NCI-H2227 treated with DMSO at 0.1 percent for 48 hours (cell line): ENCODE measurements at regions not wholly inside any gene's neighbourhood (a gene's known extent, or its start where the extent isn't known, plus 50 kb on each side); places are given as distances from the start of the nearest gene placed in this dataset.
"Not testable (repeated sequence)": the region's sequence is repeated elsewhere in the genome, so short reads cannot be mapped to it uniquely, and the experiment has no call there.

Experiments used
- DNase-seq: peaks from one replicate; lab custom pipeline; 2025; lab: John Stamatoyannopoulos, UW

DNA sequence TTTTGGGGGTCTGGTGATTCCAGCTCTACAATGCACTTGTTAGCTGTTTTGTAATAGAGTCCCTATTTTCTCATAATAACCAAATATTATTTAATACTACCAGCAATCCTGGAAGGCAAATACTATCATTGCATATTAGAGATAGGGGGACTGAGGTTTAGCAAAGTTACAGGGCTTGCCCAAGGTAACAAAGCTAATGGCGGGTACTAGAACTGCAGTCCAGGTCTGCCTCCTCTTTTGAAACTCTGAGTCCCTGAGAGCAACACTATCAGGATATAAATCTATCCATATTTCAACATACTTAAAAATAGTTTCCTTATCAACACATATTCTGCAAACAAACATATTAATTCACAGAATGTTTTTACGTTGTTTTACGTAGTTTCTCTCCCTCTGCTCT, 235.5 kb upstream of the ACVR2A start:
- no peak for DNase-seq

DNA sequence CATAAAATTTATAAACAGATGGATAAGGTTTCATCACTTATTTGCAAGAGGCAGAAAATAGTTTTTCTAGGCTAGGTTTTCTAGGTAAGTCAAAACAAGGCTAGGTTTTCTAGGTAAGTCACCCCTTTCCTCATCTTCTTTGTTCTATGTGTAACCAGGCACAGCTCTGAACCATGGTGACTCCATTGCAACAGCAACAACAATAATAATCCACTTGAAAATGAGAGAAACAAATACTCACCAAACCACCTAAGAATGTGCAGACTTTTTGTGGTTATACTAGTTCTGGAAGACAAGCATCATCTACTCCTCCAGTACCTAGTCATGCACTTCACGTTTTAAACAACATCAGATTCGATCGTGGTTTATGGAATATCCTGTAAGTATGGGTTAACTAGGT, 237.4 kb upstream of the ACVR2A start:
- no peak for DNase-seq

DNA sequence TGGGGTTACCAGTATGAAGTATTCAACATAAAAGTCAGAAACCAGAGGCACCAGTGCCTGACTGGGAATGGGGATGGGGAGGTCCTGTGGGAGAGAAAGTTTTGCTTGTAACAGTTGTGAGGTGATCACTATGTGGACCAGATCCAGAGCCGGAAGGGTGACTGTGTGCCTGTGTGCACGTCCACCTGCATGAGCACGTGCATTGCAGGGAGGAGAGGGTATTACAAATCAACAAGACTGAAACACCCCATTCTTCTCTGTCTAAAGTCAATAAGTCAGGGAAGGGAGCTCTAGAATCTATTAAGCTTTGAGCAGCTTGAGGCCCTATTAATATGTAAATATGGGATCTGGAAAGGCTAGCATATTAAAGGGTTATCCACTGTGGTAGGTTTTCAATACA, 241.0 kb upstream of the ACVR2A start:
- DNase-seq, result no peak

DNA sequence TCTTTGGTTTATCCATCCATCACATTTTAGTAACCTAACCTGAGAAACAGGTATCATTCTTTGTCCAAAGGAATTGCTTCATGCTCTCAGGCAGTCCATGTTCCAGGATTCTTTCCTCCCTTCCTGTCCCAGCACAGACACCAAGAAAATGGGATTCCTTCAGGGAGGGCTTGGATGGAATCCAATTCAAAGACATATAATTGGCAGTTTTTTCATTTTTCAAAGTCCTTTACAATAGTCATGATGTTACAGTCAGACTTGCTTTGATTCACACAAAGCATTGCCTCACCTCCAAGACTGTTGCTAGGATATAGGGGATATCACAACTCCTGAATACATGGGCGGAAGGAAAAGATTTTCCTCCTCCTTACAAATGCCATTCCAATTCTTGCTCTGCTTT, 241.4 kb upstream of the ACVR2A start:
- no peak for DNase-seq

DNA sequence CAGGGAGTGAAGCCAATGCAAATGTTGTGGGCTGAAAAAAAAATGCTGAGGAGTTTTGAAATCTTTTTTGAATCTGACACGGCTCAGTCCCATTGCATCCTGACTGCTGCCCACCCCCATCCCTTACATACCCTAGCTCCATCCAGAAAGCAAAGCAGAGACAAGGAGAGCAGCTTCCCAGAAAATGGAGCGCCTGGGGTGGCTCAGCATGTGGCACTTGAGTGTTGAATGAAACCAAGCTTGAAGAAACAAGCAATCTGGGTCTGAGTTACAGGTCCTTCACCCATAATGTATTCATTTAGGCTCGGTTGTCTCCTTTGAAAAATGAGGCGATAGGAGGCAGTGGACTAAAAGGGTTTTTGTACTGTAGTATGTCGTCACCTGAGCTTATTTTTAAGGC, 244.2 kb upstream of the ACVR2A start:
- no peak for DNase-seq

DNA sequence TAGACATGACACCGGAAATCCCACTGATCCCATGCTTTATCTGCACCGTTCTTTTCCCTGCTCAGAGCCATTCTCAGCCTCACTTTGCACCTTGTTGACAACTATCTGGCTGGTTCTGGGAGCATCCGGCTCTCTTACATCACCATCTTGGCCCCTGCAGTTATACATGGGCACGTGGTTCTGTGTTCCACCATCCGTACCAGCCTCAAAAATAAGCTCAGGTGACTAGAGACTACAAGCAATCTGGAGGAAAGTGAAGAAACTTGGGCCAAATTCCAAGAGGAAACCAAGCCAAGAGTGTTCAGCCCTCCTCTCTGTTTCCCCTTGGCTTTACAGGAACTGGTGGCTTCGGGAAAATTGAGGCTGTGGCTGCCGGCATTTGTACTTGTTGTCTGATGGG, 244.6 kb upstream of the ACVR2A start:
- no peak for DNase-seq

DNA sequence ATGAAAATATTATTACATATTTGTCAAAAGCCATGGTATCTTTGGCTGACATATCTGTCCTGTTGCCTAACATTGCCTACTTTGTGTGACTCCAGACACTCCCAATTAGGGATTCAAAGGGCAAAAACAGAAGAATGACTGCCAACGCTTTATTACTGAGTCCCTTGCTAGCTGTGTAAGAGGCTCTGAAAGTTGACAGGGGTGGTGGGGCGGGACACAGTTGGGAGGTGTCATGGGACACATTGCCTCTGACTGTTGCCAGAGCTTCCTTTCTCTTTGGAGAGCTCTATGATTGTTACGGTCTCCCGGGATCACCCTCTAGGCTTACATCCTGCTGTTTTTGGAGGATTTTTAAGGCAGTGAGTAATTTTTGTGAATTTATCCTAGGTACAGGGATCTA, 249.6 kb upstream of the ACVR2A start:
- DNase-seq, result no peak

DNA sequence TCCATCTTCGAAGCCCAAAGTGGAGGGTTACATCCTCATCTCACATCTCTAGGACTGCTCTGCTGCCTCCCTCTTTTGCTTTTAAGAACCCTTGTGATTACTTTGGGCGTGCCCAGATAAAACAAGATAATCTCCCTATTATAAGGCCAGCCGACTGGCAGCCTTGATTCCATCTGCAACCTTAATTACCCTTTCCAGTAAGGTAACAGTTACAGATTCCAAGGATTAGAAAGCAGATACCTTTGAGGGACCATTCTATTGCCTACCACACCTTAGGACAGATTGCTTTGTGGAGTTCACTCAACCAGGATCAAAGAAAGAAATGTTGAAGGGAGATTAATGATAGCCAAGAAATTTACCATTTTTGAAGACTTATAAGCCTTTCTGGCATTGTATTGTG, 250.8 kb upstream of the ACVR2A start:
- no peak for DNase-seq

DNA sequence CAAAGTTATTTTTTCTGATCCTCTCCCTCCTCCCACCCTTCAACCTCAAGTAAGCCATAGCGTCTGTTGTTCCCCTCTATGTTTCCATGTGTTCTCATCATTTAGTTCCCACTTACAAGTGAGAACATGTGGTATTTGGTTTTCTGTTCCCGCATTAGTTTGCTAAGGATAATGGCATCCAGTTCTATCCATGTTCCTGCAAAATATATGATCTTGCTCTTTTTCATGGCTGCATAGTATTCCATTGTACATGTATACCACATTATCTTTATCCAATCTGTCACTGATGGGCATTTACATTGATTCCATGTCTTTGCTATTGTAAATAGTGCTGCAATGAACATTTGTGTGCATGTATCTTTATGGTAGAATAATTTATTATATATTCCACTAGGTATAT, 252.0 kb upstream of the ACVR2A start:
- DNase-seq, result not testable (repeated sequence)

DNA sequence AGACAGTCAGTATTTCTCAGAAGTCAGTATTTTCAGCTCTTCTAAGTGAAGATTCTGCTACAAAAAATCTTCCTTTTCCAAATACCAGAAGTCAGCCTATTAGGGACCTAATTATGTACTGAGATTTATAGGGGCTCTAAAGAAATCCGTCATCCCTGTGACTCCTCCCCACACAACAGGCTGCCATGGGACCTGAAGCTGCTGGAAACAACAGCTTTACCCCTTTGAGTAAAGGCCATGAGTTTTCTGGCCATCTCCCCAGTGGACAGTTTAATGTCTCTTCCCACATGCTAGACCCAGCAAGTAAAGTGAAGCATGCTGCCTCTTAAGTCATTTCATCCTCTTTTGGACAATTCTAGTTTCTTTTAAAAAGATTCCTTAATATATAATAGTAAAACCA, 255.7 kb upstream of the ACVR2A start:
- DNase-seq, result no peak

DNA sequence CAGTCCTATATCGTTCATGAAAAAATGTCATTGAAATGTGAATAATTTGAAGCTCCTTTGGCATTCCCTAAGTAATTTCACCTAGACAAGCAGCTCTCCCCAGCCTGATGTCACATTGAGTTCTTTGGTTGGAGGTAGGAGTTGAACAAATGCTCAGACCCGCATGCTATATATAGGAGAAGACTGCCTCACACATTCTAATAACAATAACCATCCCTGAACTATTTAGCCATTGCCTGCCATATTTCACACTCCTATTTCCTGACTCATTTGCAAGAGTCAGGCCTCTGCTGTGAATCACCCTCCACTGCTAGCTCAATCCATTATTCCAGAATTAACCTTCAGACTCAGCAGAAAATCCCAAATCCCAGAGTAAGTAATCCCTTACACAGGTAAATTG, 256.6 kb upstream of the ACVR2A start:
- DNase-seq, result no peak

DNA sequence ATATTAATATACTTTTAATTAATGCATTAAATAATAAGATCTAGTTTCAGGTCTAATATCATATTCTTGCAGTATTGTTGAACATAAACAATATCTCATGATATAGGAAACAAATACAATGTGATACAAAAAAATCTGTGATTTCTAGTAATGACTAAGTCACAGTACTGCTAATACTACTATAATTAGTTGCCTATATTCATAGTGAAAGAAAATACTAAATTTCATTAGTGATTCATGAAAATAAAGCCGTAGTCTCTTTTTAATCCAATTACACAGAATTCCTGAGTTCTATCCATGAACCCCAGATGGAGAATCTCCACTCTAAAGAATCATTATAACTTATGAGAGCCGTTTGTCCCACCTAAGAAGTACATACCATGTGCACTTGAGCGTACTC, 266.3 kb upstream of the ACVR2A start:
- DNase-seq, result no peak

DNA sequence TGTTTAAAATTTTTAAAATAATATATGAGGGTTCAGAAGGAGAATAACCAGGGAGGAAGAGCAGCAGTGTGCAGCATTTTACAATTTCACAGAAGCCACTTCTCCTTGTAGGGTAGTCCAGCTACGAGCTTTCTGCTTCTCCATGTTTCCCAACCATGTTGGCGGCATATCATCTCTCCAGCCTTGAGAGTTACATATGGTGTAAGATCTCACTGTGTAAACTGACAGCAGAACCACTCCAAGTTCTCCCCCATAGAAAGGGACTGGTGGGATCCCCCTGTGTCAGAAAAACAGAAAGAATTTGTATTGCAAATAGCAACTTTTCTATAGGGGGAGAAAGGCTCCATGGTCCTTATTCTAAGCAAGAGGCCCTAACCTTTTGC, 266.8 kb upstream of the ACVR2A start:
- no peak for DNase-seq

DNA sequence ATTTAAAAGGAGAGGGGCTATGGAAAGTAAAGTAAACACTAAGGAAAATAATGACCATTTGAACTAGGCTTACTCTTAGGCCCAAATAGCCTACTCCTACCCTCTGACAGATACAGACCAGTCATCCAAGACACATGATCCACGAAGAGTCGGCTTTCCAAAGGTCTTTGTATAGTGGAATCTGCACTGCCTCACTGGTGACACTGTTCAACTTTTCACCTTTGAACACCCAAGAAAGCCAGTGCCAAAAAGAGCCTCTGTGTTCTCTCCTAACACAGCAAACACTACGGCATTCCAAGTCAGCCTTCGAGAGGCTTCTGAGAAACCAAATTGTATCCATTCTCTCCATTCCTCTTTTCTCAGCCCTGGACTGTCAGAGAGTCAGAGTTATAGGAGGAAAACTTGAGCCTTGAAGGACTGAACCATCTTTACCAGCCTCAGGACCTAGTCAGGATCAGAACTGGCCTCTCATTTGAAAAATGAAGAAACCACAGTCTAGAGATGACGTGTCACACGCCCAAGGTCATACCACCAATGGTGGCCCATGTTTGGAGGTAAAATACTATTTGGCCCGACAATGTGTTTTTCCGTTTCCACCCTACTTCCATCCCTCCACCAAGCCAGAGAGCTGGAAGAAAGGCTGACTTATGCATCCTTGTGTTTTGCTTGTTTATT, 267.4 kb upstream of the ACVR2A start:
- DNase-seq, result no peak

DNA sequence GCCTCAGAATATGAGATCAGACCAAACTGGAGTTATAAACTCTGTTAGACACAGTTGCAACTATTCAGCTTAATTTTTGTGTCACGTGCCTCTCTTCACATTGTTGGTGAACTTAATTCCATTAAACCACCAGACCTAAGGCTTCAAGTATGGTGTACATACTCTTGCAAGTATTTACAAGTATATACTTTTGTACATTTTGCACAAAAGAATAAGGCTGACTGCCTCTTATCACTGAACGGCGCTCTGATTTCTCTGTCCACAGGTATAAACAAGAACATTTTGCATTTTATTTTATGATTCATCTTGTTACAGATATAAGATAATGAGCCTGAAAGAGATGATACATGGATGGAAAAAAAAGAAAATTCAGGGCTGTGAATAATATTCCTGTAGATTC, 269.7 kb upstream of the ACVR2A start:
- DNase-seq, result no peak

DNA sequence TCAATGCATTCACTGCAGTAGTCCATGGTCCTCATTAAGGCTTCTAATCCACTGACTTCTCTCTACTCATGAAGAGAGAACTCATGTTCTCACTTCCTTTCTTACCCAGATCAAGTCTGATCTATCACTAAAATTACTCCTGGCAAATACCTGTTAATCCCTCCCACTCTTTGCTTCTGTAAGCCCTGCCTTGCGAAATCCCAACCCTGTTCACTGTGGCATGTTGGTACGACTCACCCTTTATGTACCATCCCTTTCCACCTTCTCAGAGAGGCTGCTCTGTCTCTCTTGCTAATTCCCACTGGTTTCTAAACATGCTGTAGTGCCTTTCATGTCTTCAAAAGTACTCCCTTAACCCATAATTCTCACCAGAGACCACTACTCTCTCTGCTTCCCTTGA, 272.2 kb upstream of the ACVR2A start:
- DNase-seq, result no peak

DNA sequence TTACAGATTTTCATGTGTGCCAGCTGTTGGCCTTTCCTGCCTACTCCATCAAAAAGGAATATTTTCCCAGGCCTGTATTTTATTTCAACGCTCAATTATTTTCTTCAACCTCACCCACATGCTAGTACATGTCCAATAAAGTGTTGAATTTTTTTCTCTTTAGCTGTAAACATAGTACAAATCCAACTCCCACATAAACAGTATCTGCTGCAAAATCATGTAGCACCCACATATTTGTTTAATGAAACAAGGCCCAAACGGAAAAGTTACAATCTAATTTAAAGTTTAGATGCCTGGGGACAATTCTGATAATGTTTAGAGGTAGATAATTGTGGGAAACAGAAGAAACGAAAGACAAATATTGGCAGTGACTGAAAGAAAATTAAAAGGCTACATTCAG, 275.4 kb upstream of the ACVR2A start:
- no peak for DNase-seq

DNA sequence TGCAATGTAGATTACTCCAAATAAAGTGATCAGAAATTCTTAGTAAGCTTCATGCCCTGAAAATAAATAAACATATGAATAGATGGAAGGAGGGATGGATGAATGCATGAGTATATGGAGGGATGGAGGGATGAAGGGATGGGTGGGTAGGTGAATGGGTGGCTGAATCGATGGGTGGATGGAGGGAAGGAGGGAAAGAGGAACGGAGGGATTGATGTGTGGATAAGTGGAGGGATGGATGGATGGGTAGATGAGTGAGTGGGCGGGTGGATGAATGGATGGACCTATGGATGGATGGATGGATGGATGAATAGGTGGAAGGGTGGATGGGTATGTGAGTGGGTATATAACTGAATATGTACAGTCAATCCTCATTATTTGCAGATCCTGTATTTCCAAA, 276.7 kb upstream of the ACVR2A start:
- DNase-seq, result no peak

DNA sequence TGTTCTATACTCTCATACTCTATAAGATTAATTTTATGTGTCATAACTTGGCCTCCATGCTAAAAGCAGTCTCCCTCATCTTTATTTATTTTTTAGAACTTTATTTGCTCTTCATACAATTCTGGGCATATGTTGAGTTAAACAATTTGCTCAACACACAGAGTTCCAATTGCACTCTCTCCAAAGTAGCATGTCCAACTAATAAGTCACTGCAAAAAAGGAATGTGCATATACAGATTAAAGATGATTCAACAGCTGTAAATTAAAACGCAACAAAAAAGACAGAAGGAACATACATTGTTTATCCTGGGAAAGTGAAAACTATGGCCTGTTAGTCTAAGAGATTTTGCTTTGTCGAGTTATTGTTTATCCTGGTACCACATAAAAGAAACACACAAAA, 277.7 kb upstream of the ACVR2A start:
- no peak for DNase-seq

DNA sequence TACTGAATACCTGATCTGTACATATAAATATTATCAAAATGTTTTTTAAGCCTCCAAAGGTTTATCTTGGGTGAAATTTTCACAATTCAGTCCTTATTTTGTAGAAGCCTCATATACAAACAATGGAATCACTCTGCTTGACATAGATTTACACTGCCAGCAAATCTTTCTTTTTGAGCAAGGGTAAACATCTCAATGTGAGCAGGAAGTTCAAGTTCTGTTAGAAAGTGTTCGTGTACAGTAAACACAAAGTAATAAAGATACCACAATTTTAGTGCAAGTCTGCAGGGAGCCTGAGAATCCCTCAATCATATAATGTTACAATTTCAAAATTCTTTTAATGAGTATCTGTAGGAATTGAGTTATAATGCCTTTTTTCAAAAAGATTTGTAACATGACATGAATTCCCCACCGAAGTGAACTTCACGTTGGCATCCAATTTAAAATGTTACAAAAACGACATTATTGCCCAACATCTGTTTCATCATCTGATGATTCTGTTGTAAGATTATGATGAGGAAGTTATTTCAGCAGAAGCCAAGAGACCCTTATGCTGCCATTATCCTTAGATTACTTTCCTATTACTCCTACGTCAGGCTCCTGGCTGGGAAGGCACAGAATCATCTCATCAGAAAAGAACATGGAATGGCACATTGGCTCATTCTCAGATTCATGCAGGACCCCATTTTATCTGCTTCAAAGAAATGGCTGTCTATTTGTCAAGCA, 283.9 kb upstream of the ACVR2A start:
- DNase-seq, result no peak

DNA sequence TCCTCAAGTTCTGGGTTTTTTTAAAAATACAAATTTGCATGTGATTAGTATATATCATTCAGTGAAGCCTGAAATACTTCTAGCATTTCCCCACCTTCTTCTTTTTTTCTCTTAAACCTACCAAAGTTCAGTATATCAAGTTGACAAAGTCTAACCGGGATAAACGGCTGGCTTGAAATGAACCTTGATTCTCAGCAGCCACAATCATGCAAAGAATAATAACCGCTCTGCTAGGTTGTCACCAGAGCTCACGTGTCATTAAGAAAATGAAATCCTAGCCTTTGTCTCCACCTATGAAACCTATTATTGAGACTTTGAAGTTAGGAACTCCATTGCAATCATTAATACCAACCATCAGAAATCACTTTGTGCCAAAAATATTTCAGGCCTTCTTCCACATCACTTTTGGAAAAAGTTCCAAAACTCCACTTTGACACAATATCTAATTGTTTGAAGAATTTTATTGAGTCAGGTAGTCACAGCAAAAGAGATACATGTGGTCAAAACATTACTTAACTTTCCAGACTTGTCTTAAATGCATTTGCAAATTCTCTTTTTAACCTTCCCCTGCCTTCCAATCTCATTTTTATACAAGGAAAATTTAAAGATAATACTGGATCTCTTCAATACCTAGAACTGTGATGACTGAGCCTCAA, 285.6 kb upstream of the ACVR2A start:
- no peak for DNase-seq

DNA sequence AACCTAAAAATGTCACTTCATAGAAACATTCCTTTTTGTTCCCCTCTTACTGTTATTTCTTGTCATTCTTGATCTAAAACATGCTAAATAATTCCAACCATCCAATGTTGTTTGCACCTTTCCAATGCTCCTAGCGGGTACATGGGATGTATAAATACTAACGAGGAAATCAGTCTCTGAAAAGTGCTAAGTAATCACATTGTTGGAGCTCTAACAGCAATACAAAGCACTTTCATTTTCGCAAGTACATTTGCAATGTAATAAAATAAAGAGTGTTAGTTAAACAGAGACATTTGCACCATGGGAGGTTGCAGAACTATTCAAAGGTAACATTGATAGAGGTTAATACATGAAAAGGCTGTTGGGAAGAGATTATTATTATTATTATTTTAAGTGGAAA, 286.2 kb upstream of the ACVR2A start:
- no peak for DNase-seq

DNA sequence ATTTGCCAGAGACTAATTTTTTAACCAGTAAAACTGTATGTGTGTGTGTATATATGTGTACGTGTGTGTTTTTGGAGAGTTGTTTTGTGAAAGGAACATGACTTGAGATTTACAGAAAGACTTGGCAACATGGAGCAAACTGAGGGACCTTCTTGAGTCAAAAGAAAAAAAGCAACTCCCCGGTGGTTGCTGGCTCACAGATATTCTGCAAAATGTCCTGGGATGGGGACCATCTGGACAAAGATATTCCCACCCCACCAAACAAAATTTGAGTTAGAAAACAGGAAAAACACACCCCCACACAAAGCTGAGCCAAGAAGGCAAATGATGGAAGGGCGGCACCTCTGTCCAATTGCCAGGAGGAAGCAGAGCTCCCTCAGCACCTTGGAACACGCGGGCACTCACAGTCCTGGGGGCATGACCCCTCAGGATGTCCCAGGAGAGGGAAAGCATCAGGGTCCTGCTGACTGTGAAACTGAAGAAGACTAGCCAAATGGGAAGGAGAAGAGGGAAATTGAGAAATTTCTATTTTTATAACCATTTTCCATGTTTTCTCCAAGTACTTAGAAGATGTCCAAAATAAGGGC, 290.2 kb upstream of the ACVR2A start:
- DNase-seq, result no peak
